GM18519 (cell line): ENCODE measurements at regions not wholly inside any gene's neighbourhood (a gene's known extent, or its start where the extent isn't known, plus 50 kb on each side); places are given as distances from the start of the nearest gene placed in this dataset.
"Not testable (repeated sequence)": the region's sequence is repeated elsewhere in the genome, so short reads cannot be mapped to it uniquely, and the experiment has no call there.

ENCODE experiments used
- ATAC-seq: cut with Tn5 transposase; IDR thresholded peaks from one replicate; pipeline ENCODE4 v1.9.1; 2021; ENCODE audit warnings: mild to moderate bottlenecking, moderate library complexity; ENCODE audit not compliant: unreplicated experiment, low FRiP score

GRCh38 chr16:8084882-8085281, 505.4 kb downstream of the TMEM114 start:
- no peak for ATAC-seq

GRCh38 chr16:8084302-8084701, 506.0 kb downstream of the TMEM114 start:
- no peak for ATAC-seq

- no peak for ATAC-seq
Observed at GRCh38 chr16:8083560-8083959, 506.8 kb downstream of the TMEM114 start.

GRCh38 chr16:8080817-8081216, 509.5 kb downstream of the TMEM114 start:
- ATAC-seq, result no peak

- ATAC-seq, result no peak
Observed at GRCh38 chr16:8075271-8075670, 515.0 kb downstream of the TMEM114 start.

- no peak for ATAC-seq
Observed at GRCh38 chr16:8070506-8070905, 519.8 kb downstream of the TMEM114 start.

- not testable (repeated sequence) for ATAC-seq
Observed at GRCh38 chr16:8068225-8068624, 522.1 kb downstream of the TMEM114 start.

- no peak for ATAC-seq
Observed at GRCh38 chr16:8063159-8063558, 527.2 kb downstream of the TMEM114 start.

- ATAC-seq, result no peak
Observed at GRCh38 chr16:8062677-8063076, 527.6 kb downstream of the TMEM114 start.

- no peak for ATAC-seq
Observed at GRCh38 chr16:8055761-8056160, 534.5 kb downstream of the TMEM114 start.

GRCh38 chr16:8053437-8053836, 536.9 kb downstream of the TMEM114 start:
- ATAC-seq, result no peak

- ATAC-seq, result no peak
Observed at GRCh38 chr16:8048433-8048832, 541.9 kb downstream of the TMEM114 start.

GRCh38 chr16:8047736-8048135, 542.6 kb downstream of the TMEM114 start:
- ATAC-seq, result no peak

GRCh38 chr16:8044796-8045195, 545.5 kb downstream of the TMEM114 start:
- ATAC-seq, result no peak

GRCh38 chr16:8032406-8032805, 557.9 kb downstream of the TMEM114 start:
- no peak for ATAC-seq

- ATAC-seq, result not testable (repeated sequence)
Observed at GRCh38 chr16:8030004-8030403, 560.3 kb downstream of the TMEM114 start.

GRCh38 chr16:8026450-8026849, 563.9 kb downstream of the TMEM114 start:
- ATAC-seq, result no peak

GRCh38 chr16:8023326-8023725, 567.0 kb downstream of the TMEM114 start:
- ATAC-seq, result no peak

GRCh38 chr16:8005096-8005860, 585.0 kb downstream of the TMEM114 start:
- no peak for ATAC-seq

- no peak for ATAC-seq
Observed at GRCh38 chr16:7998789-7999453, 591.4 kb downstream of the TMEM114 start.

GRCh38 chr16:7997966-7998365, 592.3 kb downstream of the TMEM114 start:
- no peak for ATAC-seq

- ATAC-seq, result no peak
Observed at GRCh38 chr16:7992616-7993015, 597.7 kb downstream of the TMEM114 start.
